ENCODE measurements at regions not wholly inside any gene's neighbourhood (a gene's known extent, or its start where the extent isn't known, plus 50 kb on each side); places are given as distances from the start of the nearest gene placed in this dataset.

GRCh38 chr4:162782778-162783525 is 383.7 kb downstream of the NAF1 start:
- no peak overlapping the region for H3K56ac ChIP-seq (replicated peaks; ENCODE audit: insufficient read length, low read depth, low read length)
- no peaks in the 10 kb centered on the region for H3K9me3 ChIP-seq (ENCODE audit: insufficient read depth in 2 of 2, low read depth in 1 of 2, low read length in 1 of 2)
- DNase-seq (ENCODE audit: low read depth in 1 of 2, low spot score in 2 of 2), result no peak
- FAIRE-seq, result no peak
- no peaks in the 10 kb centered on the region for H3K79me1 ChIP-seq (ENCODE audit: low read depth, low read length)
- peak overlapping the region; percentile 99 for H2AFZ ChIP-seq (ENCODE audit: low read length)
- H3K4ac ChIP-seq (replicated peaks; ENCODE audit: insufficient read length, low read depth, low read length), result no peak overlapping the region
- H2BK15ac ChIP-seq (ENCODE audit: low read length), result no peak overlapping the region
- H3K27me3 ChIP-seq (replicated peaks in 1 of 4; ENCODE audit: control insufficient read depth in 3 of 4, extremely low read depth in 1 of 4, insufficient read depth in 3 of 4, low read length in 3 of 4), result no peaks in the 10 kb centered on the region
- H2AK5ac ChIP-seq (ENCODE audit: low read depth, low read length), result no peak overlapping the region
- no peak overlapping the region for H3K4me3 ChIP-seq (ENCODE audit: extremely low read depth in 1 of 4, insufficient read depth in 2 of 4, low read depth in 3 of 4, low read length in 4 of 4)
- no peak overlapping the region for H3K14ac ChIP-seq (ENCODE audit: insufficient read length)
- H4K5ac ChIP-seq (ENCODE audit: insufficient read length, low read depth, low read length), result no peak overlapping the region
- H2BK5ac ChIP-seq (ENCODE audit: low read depth, low read length), result no peak overlapping the region
- H3K23ac ChIP-seq (ENCODE audit: insufficient read length), result no peak overlapping the region
- 81% methylated on average over 7 of the region's 7 CpGs; no CpG with 5 or more reads in 1 of the 2 experiments for WGBS, 2 experiments (ENCODE audit: extremely low coverage in 1 of 2, insufficient coverage in 1 of 2, insufficient read length in 1 of 2, insufficient replicate concordance in 2 of 2, low coverage in 1 of 2, low lambda C conversion rate in 2 of 2, missing lambda C conversion rate in 1 of 2)
- no peak overlapping the region; the same call in 1 of the 2 replicates for H3K18ac ChIP-seq (ENCODE audit: extremely low read depth, low read length)
- no peak overlapping the region for H4K91ac ChIP-seq (replicated peaks; ENCODE audit: insufficient read length, low read length)
- POLR2A ChIA-PET (ENCODE audit: partially characterized antibody), result no interaction called here
- no peaks in the 10 kb centered on the region for H3K36me3 ChIP-seq (ENCODE audit: control insufficient read depth in 2 of 4, insufficient read depth in 4 of 4, low read length in 3 of 4)
- H3K9ac ChIP-seq (replicated peaks in 1 of 4; ENCODE audit: extremely low read depth in 1 of 4, low read depth in 3 of 4, low read length in 3 of 4), result no peak overlapping the region
- H3K23me2 ChIP-seq (ENCODE audit: low read depth, low read length), result no peaks in the 10 kb centered on the region
- CTCF ChIA-PET (ENCODE audit: partially characterized antibody), result interaction anchor here (0.6 to 2.5 kb wide), 6 partner anchors 9 to 563 kb away, joined by 3 to 7 read pairs (median 3); no protein-coding TSS in a partner anchor
- H2BK120ac ChIP-seq (replicated peaks; ENCODE audit: low read depth, low read length), result no peak overlapping the region
- no peak overlapping the region for H3K27ac ChIP-seq (ENCODE audit: low read depth, low read length)
- H2BK20ac ChIP-seq (ENCODE audit: low read length), result peak overlapping the region; percentile 67; the same call in 1 of the 2 replicates
- H3K4me2 ChIP-seq (ENCODE audit: insufficient read depth in 1 of 2, low read depth in 2 of 2, low read length in 2 of 2), result no peak overlapping the region; a peak in 1 of 4 replicates
- no peaks in the 10 kb centered on the region for H3K79me2 ChIP-seq (ENCODE audit: control insufficient read depth in 1 of 2, insufficient read depth in 2 of 2, low read length in 2 of 2)
- H4K20me1 ChIP-seq (replicated peaks in 1 of 2; ENCODE audit: control insufficient read depth in 1 of 2, insufficient read depth in 2 of 2, low read length in 2 of 2), result no peaks in the 10 kb centered on the region
- no peaks in the 10 kb centered on the region for H3K4me1 ChIP-seq (replicated peaks in 1 of 4; ENCODE audit: control insufficient read depth in 3 of 4, insufficient read depth in 4 of 4, low read length in 3 of 4)
- H4K8ac ChIP-seq (ENCODE audit: extremely low read depth, insufficient read depth, low read length), result no peak overlapping the region
- no peak overlapping the region; the same call in 1 of the 2 replicates for H2BK12ac ChIP-seq (ENCODE audit: low read depth, low read length)
- TF ChIP-seq KDM5A (IDR thresholded peaks at IDR 0.05; ENCODE audit: low read length) (no peak), FOSL1 (IDR thresholded peaks at IDR 0.05; ENCODE audit: insufficient read depth, low read depth, low read length) (no peak), TBP (IDR thresholded peaks at IDR 0.05; ENCODE audit: low read depth, low read length) (no peak), CTCF (IDR thresholded peaks at IDR 0.05; ENCODE audit: control extremely low read depth in 1 of 3, insufficient read depth in 1 of 3, low read depth in 1 of 3, low read length in 3 of 3) (no peak), RBBP5 (IDR thresholded peaks at IDR 0.05; ENCODE audit: borderline replicate concordance, low read depth, low read length) (no peak), YY1 (IDR thresholded peaks at IDR 0.05; ENCODE audit: low read depth, low read length) (no peak), CHD1 (IDR thresholded peaks at IDR 0.05; ENCODE audit: low read depth, low read length) (no peak), SIRT6 (IDR thresholded peaks at IDR 0.05; ENCODE audit: low read length) (no peak), ATF3 (IDR thresholded peaks at IDR 0.05; ENCODE audit: insufficient read depth, low read depth, low read length) (no peak), MAX (IDR thresholded peaks at IDR 0.05) (no peak)

All from H1 (cell line).